H4 (cell line): ENCODE measurements at regions not wholly inside any gene's neighbourhood (a gene's known extent, or its start where the extent isn't known, plus 50 kb on each side); places are given as distances from the start of the nearest gene placed in this dataset.
A peak's percentile ranks its signal among the peaks of the same experiment; 100 is the strongest.

Experiments
- DNase-seq: peaks from one replicate; pipeline ENCODE4 v3.0.0-alpha.2; 2015; ENCODE audit warnings: low spot score

GRCh38 chr5:174336479-174336878, 291.0 kb downstream of the NSG2 start:
- no peak for DNase-seq

- DNase-seq: no peak
Measured at GRCh38 chr5:174337276-174338184, 292.0 kb downstream of the NSG2 start.

- peak; percentile 66 for DNase-seq
Measured at GRCh38 chr5:174338185-174339010, 292.9 kb downstream of the NSG2 start.

- no peak for DNase-seq
Measured at GRCh38 chr5:174339130-174339529, 293.6 kb downstream of the NSG2 start.

GRCh38 chr5:174340226-174340625, 294.7 kb downstream of the NSG2 start:
- no peak for DNase-seq

GRCh38 chr5:174342696-174343095, 297.2 kb downstream of the NSG2 start:
- DNase-seq: no peak

GRCh38 chr5:174343826-174344225, 298.3 kb downstream of the NSG2 start:
- DNase-seq: no peak

- DNase-seq: no peak
Measured at GRCh38 chr5:174344335-174344734, 298.8 kb downstream of the NSG2 start.

- DNase-seq: no peak
Measured at GRCh38 chr5:174347183-174347582, 301.7 kb downstream of the NSG2 start.

GRCh38 chr5:174348311-174348981, 302.9 kb downstream of the NSG2 start:
- no peak for DNase-seq

- no peak for DNase-seq
Measured at GRCh38 chr5:174352681-174353080, 307.2 kb downstream of the NSG2 start.

- DNase-seq: peak; percentile 77
Measured at GRCh38 chr5:174354571-174354970, 309.1 kb downstream of the NSG2 start.

- peak; percentile 96 for DNase-seq
Measured at GRCh38 chr5:174355208-174355612, 309.7 kb downstream of the NSG2 start.

GRCh38 chr5:174355995-174356394, 310.5 kb downstream of the NSG2 start:
- DNase-seq: no peak

GRCh38 chr5:174356536-174356935, 311.0 kb downstream of the NSG2 start:
- DNase-seq: no peak

GRCh38 chr5:174358276-174358675, 312.8 kb downstream of the NSG2 start:
- no peak for DNase-seq

- DNase-seq: no peak
Measured at GRCh38 chr5:174359071-174359470, 313.6 kb downstream of the NSG2 start.

GRCh38 chr5:174362514-174362913, 317.0 kb downstream of the NSG2 start:
- no peak for DNase-seq

- DNase-seq: no peak
Measured at GRCh38 chr5:174363934-174364333, 318.4 kb downstream of the NSG2 start.

- DNase-seq: no peak
Measured at GRCh38 chr5:174364676-174365075, 319.2 kb downstream of the NSG2 start.

- peak; percentile 98 for DNase-seq
Measured at GRCh38 chr5:174371600-174372094, 326.1 kb downstream of the NSG2 start.

- DNase-seq: no peak
Measured at GRCh38 chr5:174374206-174374605, 328.7 kb downstream of the NSG2 start.
